H9 (cell line): ENCODE measurements at regions not wholly inside any gene's neighbourhood (a gene's known extent, or its start where the extent isn't known, plus 50 kb on each side); places are given as distances from the start of the nearest gene placed in this dataset.

ENCODE experiments used
- DNase-seq: peaks from one replicate; pipeline ENCODE4 v3.0.0-alpha.2; 2017
- H2AFZ ChIP-seq: one replicate; pipeline ENCODE4 v1.6.1; 2013; ENCODE audit warnings: mild to moderate bottlenecking, low read length, control low read depth, moderate library complexity
- H2AK5ac ChIP-seq: 2 replicates; pipeline ENCODE4 v1.6.1; 2013; ENCODE audit warnings: low read length, control low read depth, mixed read lengths; ENCODE audit not compliant: insufficient read length
- H2BK120ac ChIP-seq: one replicate; pipeline ENCODE4 v1.6.1; 2013; ENCODE audit warnings: low read depth, mild to moderate bottlenecking, low read length, control low read depth, inconsistent platforms; ENCODE audit not compliant: poor library complexity, severe bottlenecking
- H2BK12ac ChIP-seq: 2 replicates; pipeline ENCODE4 v1.6.1; 2013; ENCODE audit warnings: low read length, control low read depth, mixed read lengths, low read depth; ENCODE audit not compliant: insufficient read length
- H2BK15ac ChIP-seq: 2 replicates; pipeline ENCODE4 v1.6.1; 2013; ENCODE audit warnings: low read depth, low read length, control low read depth
- H2BK20ac ChIP-seq: one replicate; pipeline ENCODE4 v1.6.1; 2013; ENCODE audit warnings: low read depth, mild to moderate bottlenecking, low read length, control low read depth, inconsistent platforms; ENCODE audit not compliant: poor library complexity, severe bottlenecking
- H2BK5ac ChIP-seq: 2 replicates; pipeline ENCODE4 v1.6.1; 2013; ENCODE audit warnings: low read length, control low read depth, mixed read lengths; ENCODE audit not compliant: insufficient read length
- H3K14ac ChIP-seq: 2 replicates; pipeline ENCODE4 v1.6.1; 2013; ENCODE audit warnings: low read length, control low read depth; ENCODE audit not compliant: insufficient read depth
- H3K18ac ChIP-seq: 2 replicates; pipeline ENCODE4 v1.6.1; 2013; ENCODE audit warnings: low read depth, mild to moderate bottlenecking, mixed read lengths, low read length, control low read depth; ENCODE audit not compliant: insufficient read length
- H3K23ac ChIP-seq: 2 replicates; pipeline ENCODE4 v1.6.1; 2013; ENCODE audit warnings: low read length, control low read depth, mixed read lengths, low read depth; ENCODE audit not compliant: insufficient read length
- H3K23me2 ChIP-seq: 2 replicates; pipeline ENCODE4 v1.6.1; 2013; ENCODE audit warnings: low read depth, mild to moderate bottlenecking, mixed read lengths, low read length, control low read depth; ENCODE audit not compliant: insufficient read length, poor library complexity, severe bottlenecking
- H3K27ac ChIP-seq: 2 replicates; pipeline ENCODE4 v1.5.1; 2013; ENCODE audit warnings: low read length, control low read depth, mixed read lengths, low read depth; ENCODE audit not compliant: insufficient read length
- H3K27me3 ChIP-seq: 2 replicates; pipeline ENCODE4 v1.6.1; 2013; ENCODE audit warnings: low read length, control low read depth, inconsistent platforms; ENCODE audit not compliant: insufficient read depth
- H3K4ac ChIP-seq: 2 replicates; pipeline ENCODE4 v1.6.1; 2013; ENCODE audit warnings: low read depth, mild to moderate bottlenecking, control low read depth, inconsistent platforms, low read length, moderate library complexity
- H3K4me1 ChIP-seq: 2 replicates; pipeline ENCODE4 v1.6.1; 2013; ENCODE audit warnings: low read length, control low read depth, inconsistent platforms; ENCODE audit not compliant: insufficient read depth
- H3K4me2 ChIP-seq: 2 replicates; pipeline ENCODE4 v1.6.1; 2013; ENCODE audit warnings: low read length, control low read depth, mixed read lengths; ENCODE audit not compliant: insufficient read length, insufficient read depth
- H3K56ac ChIP-seq: 2 replicates; pipeline ENCODE4 v1.6.1; 2013; ENCODE audit warnings: low read depth, mild to moderate bottlenecking, mixed read lengths, low read length, control low read depth; ENCODE audit not compliant: insufficient read length
- H3K79me1 ChIP-seq: 2 replicates; pipeline ENCODE4 v1.6.1; 2013; ENCODE audit warnings: low read depth, mild to moderate bottlenecking, moderate library complexity, low read length, control low read depth, inconsistent platforms; ENCODE audit not compliant: insufficient read depth, poor library complexity, severe bottlenecking
- H3K79me2 ChIP-seq: 2 replicates; pipeline ENCODE4 v1.6.1; 2013; ENCODE audit warnings: low read length, control low read depth, inconsistent platforms; ENCODE audit not compliant: insufficient read depth
- H3K9ac ChIP-seq: 2 replicates; pipeline ENCODE4 v1.6.1; 2013; ENCODE audit warnings: low read length, control low read depth, mixed read lengths; ENCODE audit not compliant: insufficient read length; ENCODE audit errors: extremely low read depth
- H3K9me3 ChIP-seq: one replicate; pipeline ENCODE4 v1.6.1; 2013; ENCODE audit warnings: low read depth, low read length, inconsistent platforms; ENCODE audit not compliant: control insufficient read depth
- H3T11ph ChIP-seq: one replicate; pipeline ENCODE4 v1.6.1; 2013; ENCODE audit warnings: mild to moderate bottlenecking, low read length, control low read depth, inconsistent platforms
- H4K20me1 ChIP-seq: one replicate; pipeline ENCODE4 v1.6.1; 2013; ENCODE audit not compliant: control insufficient read depth, insufficient read length, insufficient read depth
- H4K5ac ChIP-seq: 2 replicates; pipeline ENCODE4 v1.6.1; 2013; ENCODE audit warnings: low read depth, mild to moderate bottlenecking, mixed read lengths, low read length, control low read depth; ENCODE audit not compliant: insufficient read length
- H4K8ac ChIP-seq: replicated peaks from 2 replicates; pipeline ENCODE4 v1.6.1; 2013; ENCODE audit warnings: low read length, control low read depth, mixed read lengths, low read depth; ENCODE audit not compliant: insufficient read length
- H4K91ac ChIP-seq: 2 replicates; pipeline ENCODE4 v1.6.1; 2013; ENCODE audit warnings: low read depth, mild to moderate bottlenecking, moderate library complexity, mixed read lengths, low read length, control low read depth; ENCODE audit not compliant: insufficient read length
- H3K27ac Mint-ChIP-seq, 3 experiments: 2 replicates in 2 of 3; 3 replicates in 1 of 3; pipeline ENCODE4 v1.8.0; 2020 to 2021; ENCODE audit warnings: mixed read lengths in 3 of 3, mild to moderate bottlenecking in 1 of 3, moderate library complexity in 1 of 3
- H3K27me3 Mint-ChIP-seq: 2 replicates; pipeline ENCODE4 v1.8.0; 2021; ENCODE audit warnings: low read depth, mild to moderate bottlenecking, moderate library complexity, mixed read lengths
- H3K36me3 Mint-ChIP-seq, 3 experiments: 2 replicates in 2 of 3; 3 replicates in 1 of 3; pipeline ENCODE4 v1.8.0; 2020 to 2021; ENCODE audit warnings: low read depth in 3 of 3, mixed read lengths in 3 of 3; ENCODE audit not compliant: insufficient read depth in 1 of 3
- H3K4me1 Mint-ChIP-seq, 2 experiments: 2 replicates each; pipeline ENCODE4 v1.8.0; 2020; ENCODE audit warnings: mixed read lengths in 2 of 2
- H3K4me3 Mint-ChIP-seq, 2 experiments: 2 replicates in 1 of 2; 3 replicates in 1 of 2; pipeline ENCODE4 v1.8.0; 2020 to 2021; ENCODE audit warnings: mild to moderate bottlenecking in 2 of 2, mixed read lengths in 2 of 2, moderate library complexity in 1 of 2
- H3K9me3 Mint-ChIP-seq, 2 experiments: 2 replicates in 1 of 2; 3 replicates in 1 of 2; pipeline ENCODE4 v1.8.0; 2020; ENCODE audit warnings: mild to moderate bottlenecking in 2 of 2, mixed read lengths in 2 of 2, moderate library complexity in 1 of 2
- WGBS: extraction: QIAGEN DNeasy Blood & Tissue Kit; methylation state at CpG from one replicate; pipeline ENCODE4 v1.1.7; 2013; ENCODE audit warnings: missing lambda C conversion rate, low lambda C conversion rate, mixed read lengths; ENCODE audit not compliant: insufficient read length; ENCODE audit errors: extremely low coverage; 5-methylcytosine and 5-hydroxymethylcytosine counted together
- TF ChIP-seq, protein P1 (sequence below): fragments of 200-600 bp; sonication (generic); conservative IDR thresholded peaks from 3 replicates; pipeline ENCODE4 v1.8.0; 2021; ENCODE audit warnings: antibody characterized with exemption, mild to moderate bottlenecking

DNA sequence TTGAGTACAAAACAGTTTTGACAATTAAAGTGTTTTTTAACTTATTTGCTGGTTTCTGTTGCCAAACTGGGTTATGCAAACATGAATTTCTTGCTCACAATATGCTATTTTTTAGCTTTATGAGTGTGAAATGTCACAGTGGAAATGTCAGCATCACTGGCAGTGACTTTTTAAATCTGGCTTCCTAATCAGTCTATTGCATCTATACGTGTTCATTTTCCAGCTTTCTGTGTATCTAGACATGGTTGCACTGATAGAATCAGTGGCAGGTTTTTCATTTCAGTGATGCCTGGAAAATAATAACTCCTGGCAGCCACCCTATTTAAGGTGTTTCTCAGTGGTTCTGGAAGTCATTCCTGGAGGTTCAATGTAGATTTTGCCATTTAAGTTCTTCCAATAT, 146.7 kb downstream of the SLITRK6 start:
- Histone ChIP-seq H4K20me1 (no peaks in the 10 kb centered on the region), H3K27ac (no peak overlapping the region), H2BK12ac (no peak overlapping the region), H4K5ac (no peak overlapping the region), H3K79me2 (no peaks in the 10 kb centered on the region), H2BK20ac (no peak overlapping the region), H3K9me3 (no peaks in the 10 kb centered on the region), H2BK15ac (no peak overlapping the region), H3K4me1 (no peaks in the 10 kb centered on the region), H3K27me3 (no peaks in the 10 kb centered on the region), H2BK5ac (no peak overlapping the region), H4K8ac (no peak overlapping the region), H3K79me1 (no peaks in the 10 kb centered on the region), H3K56ac (no peak overlapping the region), H2BK120ac (no peak overlapping the region), H3K4me2 (no peak overlapping the region), H3K14ac (no peak overlapping the region), H3K18ac (no peak overlapping the region), H3T11ph (no peak overlapping the region), H3K9ac (no peak overlapping the region), H4K91ac (no peak overlapping the region), H3K4ac (no peak overlapping the region), H2AFZ (no peak overlapping the region), H2AK5ac (no peak overlapping the region), H3K23ac (no peak overlapping the region), H3K23me2 (no peaks in the 10 kb centered on the region)
- no peak overlapping the region for H3K27ac Mint-ChIP-seq
- TF ChIP-seq, protein P1, sequence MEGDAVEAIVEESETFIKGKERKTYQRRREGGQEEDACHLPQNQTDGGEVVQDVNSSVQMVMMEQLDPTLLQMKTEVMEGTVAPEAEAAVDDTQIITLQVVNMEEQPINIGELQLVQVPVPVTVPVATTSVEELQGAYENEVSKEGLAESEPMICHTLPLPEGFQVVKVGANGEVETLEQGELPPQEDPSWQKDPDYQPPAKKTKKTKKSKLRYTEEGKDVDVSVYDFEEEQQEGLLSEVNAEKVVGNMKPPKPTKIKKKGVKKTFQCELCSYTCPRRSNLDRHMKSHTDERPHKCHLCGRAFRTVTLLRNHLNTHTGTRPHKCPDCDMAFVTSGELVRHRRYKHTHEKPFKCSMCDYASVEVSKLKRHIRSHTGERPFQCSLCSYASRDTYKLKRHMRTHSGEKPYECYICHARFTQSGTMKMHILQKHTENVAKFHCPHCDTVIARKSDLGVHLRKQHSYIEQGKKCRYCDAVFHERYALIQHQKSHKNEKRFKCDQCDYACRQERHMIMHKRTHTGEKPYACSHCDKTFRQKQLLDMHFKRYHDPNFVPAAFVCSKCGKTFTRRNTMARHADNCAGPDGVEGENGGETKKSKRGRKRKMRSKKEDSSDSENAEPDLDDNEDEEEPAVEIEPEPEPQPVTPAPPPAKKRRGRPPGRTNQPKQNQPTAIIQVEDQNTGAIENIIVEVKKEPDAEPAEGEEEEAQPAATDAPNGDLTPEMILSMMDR, result no peak
- no peaks in the 10 kb centered on the region for H3K9me3 Mint-ChIP-seq
- H3K4me1 Mint-ChIP-seq, result peaks cover 0 to 5% of the 10 kb centered on the region in 2 experiments; a peak in 1 of 4 replicates
- DNase-seq, result no peak
- H3K4me3 Mint-ChIP-seq, result no peak overlapping the region
- H3K36me3 Mint-ChIP-seq, result no peaks in the 10 kb centered on the region
- no peaks in the 10 kb centered on the region for H3K27me3 Mint-ChIP-seq
- WGBS, result no CpG with 5 or more reads among the region's 1 CpG
